Nucleus accumbens (tissue), 56 donors: ENCODE measurements at regions not wholly inside any gene's neighbourhood (a gene's known extent, or its start where the extent isn't known, plus 50 kb on each side); places are given as distances from the start of the nearest gene placed in this dataset.

Experiments used
- DNase-seq, 56 donors: peaks; one replicate each; lab custom pipeline; 2025; lab: John Stamatoyannopoulos, UW

DNA sequence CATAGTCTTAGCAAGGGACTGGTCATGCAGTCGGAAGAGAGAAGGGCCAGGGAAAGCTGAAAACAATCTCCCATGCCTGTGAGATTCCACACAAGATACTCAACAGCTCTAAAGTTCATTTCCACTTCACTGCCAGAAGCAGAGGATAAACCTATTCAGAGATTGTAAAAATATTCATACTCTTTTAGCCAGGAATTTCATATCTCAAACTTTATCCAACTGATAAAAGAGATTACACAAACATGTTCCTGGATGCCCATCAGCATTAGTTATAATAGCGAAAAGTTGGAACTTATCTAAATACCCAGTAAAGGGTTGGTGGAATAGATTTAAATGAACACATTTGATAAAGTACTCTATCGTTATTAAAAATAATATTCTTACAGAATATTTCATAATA is 75.2 kb upstream of the ARHGEF3 start:
- DNase-seq, result no peak

DNA sequence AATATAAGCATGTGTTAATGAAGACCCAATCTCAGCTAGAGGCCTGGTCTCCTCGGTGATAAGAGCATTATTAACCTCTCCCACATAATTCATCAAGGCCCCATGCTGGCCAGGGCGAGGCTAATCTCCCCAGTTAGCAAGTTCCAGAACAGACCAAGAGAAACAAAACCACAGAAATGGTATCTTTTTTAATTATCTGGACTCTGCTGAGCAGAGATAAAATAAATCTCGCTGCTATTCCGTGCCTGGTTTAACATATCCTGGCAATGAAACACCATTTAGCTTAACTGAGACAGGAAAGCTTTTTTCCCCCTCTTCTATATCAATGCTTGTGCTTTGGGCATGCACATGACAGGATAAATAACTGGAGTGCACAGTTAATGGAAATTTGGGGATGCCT is 72.5 kb upstream of the ARHGEF3 start:
- no peak for DNase-seq

DNA sequence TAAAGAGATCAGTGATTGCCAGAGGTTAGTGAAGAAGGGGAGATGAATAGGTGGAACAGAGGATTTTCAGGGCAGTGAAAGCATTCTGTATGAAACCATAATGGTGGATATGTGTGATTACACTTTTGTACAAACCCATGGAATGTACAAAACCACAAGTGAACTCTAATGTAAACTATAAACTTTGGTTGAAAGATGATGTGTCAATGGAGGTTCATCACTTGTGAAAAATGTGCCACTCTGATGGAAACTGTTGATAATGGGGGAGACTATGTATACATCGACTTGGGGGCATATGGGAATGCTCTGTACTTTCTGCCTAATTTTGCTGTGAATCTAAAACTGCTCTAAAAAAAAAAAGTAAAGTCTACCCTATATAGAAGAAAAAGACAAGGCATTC is 68.7 kb upstream of the ARHGEF3 start:
- DNase-seq, result no peak

DNA sequence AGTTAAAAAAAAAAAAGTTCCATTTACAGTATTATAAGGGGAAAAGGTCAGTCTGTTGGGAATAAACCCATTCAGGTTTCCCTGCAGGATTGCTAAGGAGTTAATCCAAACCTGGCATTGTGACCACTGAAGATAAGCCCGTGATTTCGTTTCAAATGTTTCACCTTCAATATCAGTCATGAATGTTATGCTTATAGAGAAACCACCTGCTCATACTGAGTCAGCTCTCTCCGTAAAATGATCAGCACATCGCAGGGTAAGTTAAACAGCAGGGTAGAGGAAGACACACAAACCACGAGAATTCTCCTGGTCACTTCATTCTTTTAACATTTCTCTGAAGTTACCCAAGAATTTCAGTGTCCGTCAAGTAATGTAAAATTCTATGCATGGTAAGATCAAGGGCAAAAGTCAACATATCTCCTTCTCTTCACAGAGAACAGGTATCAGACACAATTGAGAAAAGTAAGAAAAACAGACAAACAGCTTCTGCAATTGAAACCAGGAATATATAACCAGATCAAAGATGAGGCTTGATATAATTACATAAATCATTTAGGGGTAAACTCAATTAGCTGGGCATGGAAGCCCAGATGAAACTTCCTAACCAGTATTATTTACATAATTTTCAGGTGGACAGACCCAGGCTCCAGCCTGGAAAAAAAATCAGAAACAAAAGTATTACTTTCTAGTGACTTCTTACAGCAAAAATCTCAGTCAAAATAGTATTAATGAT is 67.6 kb upstream of the ARHGEF3 start:
- no peak for DNase-seq

DNA sequence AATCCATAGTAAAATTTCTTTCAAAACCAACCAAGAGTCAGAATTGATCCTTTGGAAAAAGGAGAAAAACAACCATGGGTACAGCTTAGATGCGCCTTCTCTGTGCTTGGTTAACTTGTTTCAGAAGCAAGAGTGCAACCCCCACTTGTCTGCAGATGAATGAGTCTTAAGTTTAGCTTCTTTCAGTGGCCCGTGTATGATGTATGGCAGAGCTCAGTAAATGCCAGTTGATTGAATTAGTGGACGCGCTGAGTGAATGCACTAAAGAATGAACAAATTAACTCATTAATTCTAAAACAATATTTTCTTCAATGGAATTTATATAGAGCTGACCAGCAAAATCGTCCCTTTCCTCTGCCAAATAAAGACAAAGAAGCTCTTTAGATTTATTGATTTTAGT is 67.0 kb upstream of the ARHGEF3 start:
- DNase-seq, result no peak

GRCh38 chr3:56867671-56868070 is 65.9 kb upstream of the ARHGEF3 start:
- DNase-seq, result no peak

GRCh38 chr3:56864918-56865524 is 63.3 kb upstream of the ARHGEF3 start:
- no peak for DNase-seq

DNA sequence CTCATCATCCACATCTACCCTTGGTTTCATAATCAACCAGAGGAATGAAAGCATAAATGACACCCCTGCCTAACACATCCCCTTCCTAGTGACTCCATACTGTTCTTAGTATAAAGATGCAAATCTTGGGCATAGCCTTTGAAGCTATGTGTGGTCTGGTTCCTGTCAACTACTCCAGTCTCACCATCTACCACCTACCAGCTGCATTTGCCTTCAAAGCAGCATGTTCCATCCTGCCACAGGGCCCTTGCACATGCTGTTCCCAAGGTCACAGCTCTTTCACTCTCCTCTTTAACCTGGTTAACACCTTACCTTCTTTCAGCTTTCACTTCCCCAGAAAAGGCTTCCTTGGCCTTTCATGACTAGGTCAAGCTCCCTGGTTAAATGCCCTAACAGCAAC is 62.3 kb upstream of the ARHGEF3 start:
- DNase-seq, result no peak

DNA sequence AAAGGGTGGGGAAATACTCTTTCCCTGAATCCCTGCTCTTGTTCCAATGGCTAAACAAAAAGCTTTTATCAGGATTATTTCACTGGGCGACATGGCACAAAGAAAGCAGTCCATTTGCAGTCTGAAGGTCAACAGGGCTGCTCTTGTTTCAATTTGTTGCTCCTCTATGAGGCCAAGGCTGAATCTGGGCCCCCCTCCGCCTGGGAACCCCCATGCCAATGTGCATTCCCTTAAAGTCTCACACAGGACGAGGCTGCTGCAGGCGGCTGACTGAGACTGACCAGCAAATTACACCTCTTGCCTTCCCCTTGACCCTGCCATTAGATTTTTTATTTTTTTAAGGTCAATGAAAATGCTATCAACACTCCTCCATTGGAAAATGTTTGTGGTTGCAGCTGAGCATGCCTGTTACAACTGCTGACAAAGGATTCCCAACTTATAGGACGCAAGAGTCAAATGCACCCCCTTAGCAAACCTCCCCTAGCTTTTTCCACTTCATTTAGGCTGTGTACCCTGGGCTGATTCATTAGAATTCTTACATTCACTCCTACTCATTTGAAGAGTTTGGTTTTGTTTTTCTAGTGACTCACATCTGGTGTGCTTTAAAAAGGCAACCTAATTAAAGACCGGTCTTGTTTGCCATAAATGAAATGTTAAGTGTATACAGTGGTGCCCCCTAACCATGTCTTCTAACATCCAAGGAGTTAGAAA is 60.8 kb upstream of the ARHGEF3 start:
- DNase-seq, result peak in 49 of 56 donors; percentile 3 to 70 (median 27)

DNA sequence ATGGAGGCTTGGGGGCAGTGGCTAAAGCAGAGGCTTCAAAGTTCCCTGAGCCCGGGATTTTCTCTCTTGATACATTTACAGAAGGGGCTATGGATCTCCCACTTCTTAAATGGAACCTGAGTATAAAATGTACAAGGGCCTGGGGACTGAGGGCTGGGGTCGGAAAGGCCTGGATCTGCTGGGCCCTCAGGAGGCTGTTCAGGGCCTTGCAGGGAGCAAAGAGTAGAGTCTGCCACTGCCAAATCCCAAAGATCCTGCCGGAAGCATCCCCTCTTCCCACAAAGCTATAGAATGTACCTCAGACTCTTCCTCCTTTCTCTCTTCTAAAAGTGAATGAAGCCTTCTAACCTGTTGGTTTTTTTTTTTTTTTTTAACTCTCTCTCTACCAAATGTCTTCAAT is 59.8 kb upstream of the ARHGEF3 start:
- DNase-seq, result no peak

- no peak for DNase-seq
Measured at GRCh38 chr3:56860939-56861338, 59.2 kb upstream of the ARHGEF3 start.

GRCh38 chr3:56860351-56860750 is 58.6 kb upstream of the ARHGEF3 start:
- DNase-seq, result no peak

- DNase-seq, result no peak
Measured at GRCh38 chr3:56858331-56858730, 56.6 kb upstream of the ARHGEF3 start.

- DNase-seq, result no peak
Measured at GRCh38 chr3:56857178-56857577, 55.4 kb upstream of the ARHGEF3 start.

- no peak for DNase-seq
Measured at GRCh38 chr3:56856752-56857151, 55.0 kb upstream of the ARHGEF3 start.

DNA sequence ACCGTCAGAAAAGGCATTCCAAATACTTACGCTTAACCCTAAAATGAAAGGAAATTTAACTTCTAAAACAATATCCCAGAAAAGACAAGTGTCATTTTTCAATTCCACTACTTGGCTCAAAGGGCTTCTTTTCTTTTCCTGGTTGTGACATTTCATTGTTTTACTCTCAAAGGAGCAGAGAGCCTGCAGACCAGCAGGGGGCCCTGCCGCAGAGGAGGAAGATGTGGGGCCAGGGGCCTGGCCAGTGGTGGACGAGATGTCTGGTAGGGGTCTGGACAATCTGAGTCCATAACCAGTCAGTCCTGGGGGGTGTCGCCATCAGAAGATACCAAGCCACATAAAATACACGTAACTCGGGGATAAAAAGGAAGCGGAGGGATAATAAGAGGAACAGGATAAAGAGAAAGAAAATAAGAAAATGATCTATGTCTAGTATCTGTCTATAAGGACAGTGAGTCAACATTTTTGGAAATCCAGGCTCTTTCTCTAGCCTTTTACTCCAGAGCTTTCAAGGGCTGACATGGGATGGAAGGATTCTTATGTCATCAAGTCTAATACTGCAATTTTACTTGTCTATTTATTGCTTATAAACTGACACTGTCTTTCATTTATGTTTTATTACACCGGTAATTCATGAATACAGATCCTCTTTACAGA is 54.2 kb upstream of the ARHGEF3 start:
- peak in 44 of 56 donors; percentile 2 to 85 (median 34) for DNase-seq

- no peak for DNase-seq
Measured at GRCh38 chr3:56854856-56855611, 53.3 kb upstream of the ARHGEF3 start.

- no peak for DNase-seq
Measured at GRCh38 chr3:56851966-56852884, 50.5 kb upstream of the ARHGEF3 start.
